GM21381 (cell line): ENCODE measurements at regions not wholly inside any gene's neighbourhood (a gene's known extent, or its start where the extent isn't known, plus 50 kb on each side); places are given as distances from the start of the nearest gene placed in this dataset.
"Not testable (repeated sequence)": the region's sequence is repeated elsewhere in the genome, so short reads cannot be mapped to it uniquely, and the experiment has no call there.

Experiments used
- ATAC-seq: cut with Tn5 transposase; IDR thresholded peaks from one replicate; pipeline ENCODE4 v1.9.1; 2021; ENCODE audit warnings: mild to moderate bottlenecking, moderate library complexity; ENCODE audit not compliant: unreplicated experiment

DNA sequence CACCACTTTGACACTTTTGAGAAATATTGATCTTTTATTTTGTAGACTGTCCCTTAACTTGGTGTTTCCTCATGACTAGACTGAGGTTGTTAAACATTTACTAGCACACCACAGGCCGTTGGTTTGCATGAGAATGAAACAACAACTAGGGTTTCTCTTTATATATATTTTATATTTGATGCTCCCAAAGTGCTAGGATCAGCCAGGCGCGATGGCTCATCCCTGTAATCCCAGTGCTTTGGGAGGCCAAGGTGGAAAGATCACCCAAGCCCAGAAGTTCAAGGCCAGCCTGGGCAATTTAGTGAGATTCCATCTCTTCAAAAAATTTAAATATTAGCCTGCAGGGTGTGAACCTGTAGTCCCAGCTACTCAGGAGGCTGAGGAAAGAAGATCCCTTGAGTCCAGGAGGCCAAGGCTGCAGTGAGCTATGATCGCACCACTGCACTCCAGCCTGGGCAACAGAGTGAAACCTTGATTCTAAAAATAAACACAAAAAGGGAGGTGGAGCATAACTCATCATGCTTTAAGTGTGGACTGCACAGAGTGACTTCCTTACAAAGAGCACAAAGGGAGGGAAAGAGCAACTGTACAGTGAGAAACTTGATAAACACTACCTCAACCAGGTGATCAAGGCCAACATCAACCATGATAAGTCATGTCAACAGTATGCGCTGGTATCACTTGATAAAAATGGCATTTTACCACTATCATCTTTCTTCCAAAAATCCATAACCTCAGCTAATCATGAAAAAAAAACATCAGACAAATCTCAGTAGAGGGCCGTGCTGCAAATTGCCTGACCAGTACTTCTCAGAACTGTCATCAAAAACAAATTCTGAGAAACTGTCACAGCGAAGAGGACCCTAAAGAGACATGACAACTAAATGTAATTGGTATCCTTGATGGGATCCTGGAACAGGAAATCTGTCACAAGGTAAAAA is 72.8 kb upstream of the ATF7IP2 start:
- ATAC-seq = peak; percentile 88

DNA sequence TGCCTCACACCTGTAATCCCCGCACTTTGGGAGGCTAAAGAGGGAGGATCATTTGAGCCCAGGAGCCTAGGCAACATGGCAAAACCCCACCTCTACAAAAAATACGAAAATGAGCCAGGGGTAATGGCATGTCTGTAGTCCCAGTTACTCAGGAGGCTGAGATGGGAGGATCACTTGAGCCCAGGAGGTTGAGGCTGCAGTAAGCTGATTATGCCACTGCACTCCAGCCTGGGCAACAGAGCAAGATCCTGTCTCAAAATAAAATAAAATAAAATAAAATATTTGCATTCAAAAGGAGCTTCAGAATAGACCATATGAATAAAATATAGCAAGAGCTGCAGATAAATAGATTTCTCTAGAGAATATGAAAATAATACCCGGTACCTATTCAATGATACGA is 71.5 kb upstream of the ATF7IP2 start:
- no peak for ATAC-seq

DNA sequence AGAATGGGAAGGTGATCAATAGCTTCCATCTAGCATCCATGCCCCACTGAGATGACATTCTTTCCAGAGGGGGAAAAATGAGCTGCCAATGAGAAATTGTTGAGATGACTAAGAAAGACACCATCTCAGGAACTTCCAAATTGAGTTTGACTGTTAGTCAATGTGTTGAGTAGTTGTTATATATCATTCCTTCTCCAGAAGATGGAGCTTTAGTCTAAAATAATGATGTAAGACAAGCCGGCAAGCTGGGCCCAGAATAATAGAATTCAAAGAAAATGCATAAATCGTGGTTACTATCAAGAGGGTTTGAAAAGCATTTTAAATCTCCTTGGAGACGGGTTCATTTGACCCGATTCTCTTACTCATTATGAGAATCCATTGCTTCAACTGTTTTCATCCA is 71.0 kb upstream of the ATF7IP2 start:
- ATAC-seq = no peak

DNA sequence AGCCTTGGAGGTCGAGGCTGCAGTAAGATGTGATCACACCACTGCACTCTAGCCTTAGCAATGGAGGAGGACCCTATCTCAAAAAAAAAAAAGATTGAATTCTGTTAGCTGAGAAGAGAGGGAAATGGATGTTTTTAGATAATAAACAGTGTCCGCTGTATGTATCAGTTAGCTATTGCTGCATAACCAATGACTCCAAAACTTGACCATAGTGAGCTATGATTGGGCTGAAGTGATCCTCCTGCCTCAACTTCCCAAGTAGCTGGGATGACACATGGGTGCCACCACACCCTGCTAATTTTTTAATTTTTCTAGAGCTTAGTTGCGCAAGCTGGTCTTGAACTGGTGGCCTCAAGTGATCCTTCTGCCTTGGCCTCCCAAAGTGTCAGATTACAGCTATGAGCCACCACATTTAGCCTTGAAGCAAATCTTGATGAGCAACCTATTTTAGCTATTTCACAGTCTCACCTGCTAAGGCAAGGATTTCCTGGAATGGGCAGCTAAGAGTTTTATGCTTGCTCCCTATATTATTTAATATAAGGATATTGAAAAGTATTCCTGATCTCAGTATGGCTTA is 68.3 kb upstream of the ATF7IP2 start:
- no peak for ATAC-seq

DNA sequence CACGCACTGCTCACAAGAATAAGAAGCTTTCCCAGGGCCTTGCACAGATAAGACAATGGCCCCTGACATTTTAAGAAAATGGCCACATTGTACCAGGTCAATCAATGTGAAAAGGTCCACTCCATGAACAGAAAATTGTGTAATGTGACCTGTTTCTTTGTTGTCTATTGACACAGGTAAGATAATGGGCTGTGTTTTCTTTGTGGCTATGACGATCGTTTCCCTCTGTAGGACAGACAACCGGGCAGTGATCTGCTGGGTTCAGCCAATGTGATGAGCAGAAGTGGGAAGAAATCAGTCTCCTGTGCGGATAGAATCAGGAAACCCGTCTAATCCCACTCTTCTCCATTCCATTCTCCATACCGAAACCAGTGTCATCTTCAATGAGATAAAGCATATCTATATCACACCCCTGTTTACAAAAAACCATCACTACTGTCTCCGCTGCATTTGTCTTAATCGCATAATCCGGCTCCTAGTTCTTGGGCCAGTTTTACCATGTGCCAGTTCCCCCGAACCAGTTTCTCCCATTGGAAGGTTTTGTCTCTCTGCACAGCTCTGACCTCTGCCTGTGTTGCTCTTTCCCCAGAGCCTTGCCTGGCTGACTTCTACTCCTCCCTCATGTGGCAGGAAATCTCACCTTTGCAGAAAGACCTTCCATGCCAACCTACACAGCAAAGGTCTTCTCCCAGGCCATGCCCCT is 66.9 kb upstream of the ATF7IP2 start:
- no peak for ATAC-seq

DNA sequence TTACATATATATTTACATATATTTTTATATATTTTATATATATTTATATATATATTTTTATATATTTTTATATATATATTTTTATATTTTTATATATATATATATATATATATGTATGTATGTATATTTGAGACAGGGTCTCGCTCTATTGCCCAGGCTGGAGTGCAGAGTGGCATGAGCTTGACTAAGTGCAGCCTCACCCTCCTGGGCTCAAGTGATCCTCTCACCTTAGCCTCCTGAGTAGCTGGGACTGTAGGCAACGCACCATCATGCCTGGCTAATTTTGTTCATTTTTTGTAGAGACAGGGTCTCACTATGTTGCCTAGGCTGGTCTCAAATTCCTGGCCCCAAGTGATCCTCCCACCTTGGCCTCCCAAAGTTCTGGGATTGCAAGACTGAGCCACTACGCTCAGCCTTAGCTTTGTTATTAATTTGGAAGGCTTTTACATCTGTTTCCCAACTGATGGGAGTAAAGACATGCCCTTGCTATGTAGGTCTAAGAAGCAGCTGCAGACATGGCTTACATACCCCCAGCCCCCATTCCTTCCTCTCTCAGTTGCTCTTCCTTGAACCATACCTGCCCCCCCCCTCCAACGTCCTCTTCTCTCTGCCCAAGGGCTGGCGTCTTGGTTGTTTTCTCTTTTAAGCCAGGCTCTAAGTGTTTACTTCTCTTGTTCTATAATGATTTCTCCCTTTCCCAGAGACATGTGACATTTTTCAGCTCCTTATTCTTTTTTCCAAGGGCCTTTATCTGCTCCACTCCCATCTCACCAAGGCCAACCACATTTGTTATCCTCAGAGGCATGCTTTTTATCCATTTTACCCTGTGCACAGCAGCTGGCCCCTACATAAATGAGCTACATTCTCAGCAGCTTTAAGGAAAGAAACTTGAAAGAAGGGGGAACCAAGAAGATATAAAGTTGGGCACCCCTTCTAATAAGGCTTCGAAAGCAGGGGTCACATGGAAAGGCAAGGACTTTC is 64.2 kb upstream of the ATF7IP2 start:
- no peak for ATAC-seq

DNA sequence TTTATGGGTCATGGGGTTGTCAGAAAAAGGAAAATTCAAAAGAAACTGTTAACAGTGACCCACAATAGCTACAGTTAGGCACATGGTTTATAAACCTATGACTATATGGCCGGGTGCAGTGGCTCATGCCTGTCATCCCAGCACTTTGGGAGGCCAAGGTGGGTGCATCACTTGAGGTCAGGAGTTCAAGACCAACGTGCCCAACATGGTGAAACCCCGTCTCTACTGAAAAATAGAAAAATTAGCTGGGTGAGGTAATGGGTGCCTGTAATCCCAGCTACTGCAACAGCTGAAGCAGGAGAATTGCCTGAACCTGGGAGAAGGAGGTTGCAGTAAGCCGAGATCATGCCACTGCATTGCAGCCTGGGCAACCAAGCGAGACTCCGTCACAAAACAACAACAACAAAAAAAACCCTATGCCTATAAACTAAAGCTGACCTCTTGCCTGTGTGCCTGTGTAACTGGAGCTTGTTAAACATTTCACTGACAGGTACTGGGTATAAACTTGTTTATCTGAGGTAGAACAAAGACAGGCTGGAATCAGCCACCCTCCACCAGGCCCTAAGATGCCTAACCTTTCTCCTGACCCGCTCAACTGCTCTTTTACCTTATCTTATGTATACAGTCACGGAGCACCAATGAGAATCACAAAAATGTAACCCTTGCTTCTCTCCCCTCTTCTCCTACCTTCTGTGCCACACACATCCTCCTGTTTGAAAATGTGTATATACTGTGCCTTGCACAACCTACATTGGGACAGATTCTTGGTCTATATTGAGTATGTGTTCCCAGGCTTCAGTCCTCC is 62.9 kb upstream of the ATF7IP2 start:
- no peak for ATAC-seq

DNA sequence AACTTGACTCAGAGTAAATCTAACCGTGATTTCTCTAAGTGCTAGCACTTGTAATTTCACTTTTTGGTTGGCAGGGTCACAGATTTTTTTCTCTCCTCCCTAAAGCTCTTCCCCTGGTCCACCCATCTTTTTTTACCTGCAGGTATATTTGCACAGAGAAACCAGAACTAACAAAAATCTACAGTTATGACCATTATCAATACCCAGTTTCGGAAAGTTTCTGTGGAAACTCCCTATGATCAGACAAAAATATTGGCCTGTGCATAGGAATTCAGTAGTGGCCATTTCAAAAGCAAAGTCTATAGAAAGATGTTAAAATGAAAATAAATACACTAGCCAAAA is 62.4 kb upstream of the ATF7IP2 start:
- ATAC-seq = no peak

DNA sequence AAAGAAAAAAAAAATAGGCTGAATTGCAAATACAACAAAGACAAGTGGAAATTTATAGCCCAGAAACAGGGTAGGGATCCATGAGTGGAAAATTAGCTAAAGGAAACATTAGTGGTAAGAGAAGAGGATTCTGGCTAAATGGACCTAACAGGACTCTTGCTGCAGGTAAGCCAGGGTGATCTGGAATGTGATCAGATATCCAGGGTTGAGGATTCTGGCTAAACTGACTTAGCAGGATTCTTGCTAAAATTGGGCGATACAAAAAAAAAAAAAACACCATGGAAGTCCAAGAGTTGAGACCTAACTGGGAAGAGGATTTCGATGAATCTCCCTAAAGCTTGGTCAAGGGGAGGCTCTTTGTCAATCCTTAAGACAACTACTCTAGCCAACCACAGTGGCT is 61.7 kb upstream of the ATF7IP2 start:
- ATAC-seq = no peak

DNA sequence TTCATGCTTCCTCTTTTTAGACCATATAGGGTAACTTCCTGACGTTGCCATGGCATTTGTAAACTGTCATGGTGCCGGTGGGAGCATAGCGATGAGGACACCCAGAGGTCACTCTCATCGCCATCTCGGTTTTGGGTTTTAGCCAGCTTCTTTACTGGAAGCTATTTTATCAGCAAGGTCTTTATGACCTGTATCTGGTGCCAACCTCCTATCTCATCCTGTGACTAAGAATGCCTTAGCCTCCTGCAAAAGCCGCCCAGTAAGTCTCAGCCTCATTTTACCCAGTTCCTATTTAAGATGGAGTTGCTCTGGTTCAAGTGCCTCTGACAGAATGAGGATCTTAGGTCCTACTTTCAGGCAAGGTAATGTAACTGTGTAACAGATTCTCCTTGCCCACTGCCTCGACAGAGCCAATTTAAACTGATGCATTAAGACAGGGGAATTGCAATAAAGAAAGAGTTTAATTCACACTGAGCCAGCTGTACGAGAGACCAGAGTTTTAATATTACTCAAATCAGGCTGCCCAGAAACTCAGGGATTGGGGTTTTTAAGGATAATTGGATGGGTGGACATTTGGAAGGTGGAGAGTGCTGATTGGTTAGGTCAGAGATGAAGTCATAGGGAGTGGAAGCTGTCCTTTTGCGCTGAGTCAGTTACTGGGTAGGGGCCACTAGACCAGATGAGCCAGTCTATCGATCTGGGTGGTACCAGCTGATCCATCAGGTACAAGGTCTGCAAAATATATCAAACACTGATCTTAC is 59.9 kb upstream of the ATF7IP2 start:
- no peak for ATAC-seq

DNA sequence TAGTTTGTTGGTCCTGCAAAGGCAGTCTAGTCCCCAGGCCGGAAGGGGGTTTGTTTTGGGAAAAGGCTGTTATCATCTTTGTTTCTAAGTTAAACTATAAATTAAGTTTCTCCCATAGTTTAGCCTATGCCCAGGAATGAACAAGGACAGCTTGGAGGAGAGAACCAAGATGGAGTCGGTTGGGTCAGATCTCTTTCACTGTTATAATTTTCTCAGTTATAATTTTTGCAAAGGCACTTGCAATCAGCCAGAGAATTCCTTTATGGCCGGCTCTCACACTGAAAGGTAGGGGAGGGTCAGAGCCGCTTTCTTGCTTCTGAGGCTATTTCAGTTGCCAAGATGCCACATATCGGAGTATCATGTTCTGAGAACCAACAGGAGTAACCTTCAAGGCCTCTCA is 59.2 kb upstream of the ATF7IP2 start:
- no peak for ATAC-seq

DNA sequence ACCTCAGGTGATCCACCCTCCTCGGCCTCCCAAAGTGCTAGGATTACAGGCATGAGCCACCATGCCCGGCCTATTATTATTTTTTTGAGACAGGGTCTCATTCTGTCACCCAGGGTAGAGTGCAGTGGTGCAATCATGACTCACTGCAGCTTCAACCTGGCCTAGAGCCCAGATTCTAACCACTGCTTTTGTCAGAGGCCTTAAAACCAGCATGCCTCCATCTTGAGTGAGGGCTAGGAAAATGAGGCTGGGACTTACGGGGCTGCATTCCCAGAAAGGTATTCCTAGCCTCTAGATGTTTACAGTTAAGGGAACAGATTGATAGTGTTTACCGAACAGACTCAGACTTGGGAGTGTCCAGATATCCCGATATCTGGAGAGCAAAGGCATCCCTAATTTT is 57.6 kb upstream of the ATF7IP2 start:
- ATAC-seq = not testable (repeated sequence)

DNA sequence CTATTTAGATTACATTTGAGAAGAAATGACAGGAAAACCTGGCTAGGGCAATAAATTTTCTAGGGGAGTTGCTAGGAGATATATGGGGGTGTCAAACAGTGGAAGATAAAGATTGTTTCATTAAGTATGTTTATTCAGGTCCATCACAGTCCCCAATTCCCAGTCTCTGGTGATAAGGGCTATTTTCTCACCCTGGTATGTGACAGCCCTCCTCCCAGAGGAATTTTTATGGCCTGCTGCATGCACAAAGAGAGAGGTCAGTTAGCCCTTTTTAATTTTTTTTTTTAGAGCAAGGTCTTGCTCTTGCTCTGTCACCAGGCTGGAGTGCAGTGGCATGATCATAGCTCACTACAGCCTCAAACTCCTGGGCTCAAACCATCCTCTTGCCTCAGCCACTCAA is 53.6 kb upstream of the ATF7IP2 start:
- ATAC-seq = no peak

DNA sequence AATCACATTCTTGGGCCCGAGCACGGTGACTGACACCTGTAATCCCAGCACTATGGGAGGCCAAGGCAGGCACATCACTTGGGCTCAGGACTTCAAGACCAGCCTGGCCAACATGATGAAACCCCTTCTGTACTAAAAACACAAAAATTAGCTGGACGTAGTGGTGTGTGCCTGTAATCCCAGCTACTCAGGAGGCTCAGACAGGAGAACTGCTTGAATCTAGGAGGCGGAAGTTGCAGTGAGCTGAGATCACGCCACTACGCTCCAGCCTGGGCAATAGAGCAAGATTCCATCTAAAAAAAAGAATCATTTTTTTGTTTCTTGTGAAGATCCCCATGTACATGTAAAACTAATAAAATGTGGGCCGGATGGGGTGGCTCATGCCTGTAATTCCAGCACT is 53.1 kb upstream of the ATF7IP2 start:
- ATAC-seq = no peak

DNA sequence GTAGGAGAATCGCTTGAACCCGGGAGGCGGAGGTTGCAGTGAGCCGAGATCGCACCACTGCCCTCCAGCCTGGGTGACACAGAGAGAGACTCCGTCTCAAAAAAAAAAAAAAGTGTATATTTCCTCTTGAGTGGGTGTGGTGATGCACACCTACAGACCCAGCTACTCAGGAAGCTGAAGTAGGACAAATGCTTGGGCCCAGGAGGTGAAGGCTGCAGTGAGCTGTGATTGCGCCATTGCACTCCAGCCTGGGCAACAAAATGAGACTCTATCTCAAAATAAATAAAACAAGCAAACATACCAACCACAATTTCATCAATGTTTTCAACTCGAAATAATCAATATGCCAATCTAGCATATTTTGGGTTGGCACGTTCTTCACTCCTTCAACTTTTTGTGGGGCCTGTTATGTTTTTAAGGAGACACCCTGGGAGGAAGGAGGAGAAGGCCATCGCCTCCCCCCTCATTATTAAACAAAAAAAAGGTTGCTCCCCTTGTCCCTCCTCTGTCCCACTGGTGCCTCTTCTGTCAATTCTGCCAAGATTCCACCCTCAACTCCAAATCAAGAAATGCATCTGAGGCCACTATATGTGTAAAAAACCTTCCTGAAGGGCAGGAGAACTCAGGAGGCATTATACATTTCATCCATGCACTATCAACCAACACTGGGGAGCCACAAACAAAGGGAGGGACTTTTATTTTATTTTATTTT is 52.4 kb upstream of the ATF7IP2 start:
- ATAC-seq = no peak

DNA sequence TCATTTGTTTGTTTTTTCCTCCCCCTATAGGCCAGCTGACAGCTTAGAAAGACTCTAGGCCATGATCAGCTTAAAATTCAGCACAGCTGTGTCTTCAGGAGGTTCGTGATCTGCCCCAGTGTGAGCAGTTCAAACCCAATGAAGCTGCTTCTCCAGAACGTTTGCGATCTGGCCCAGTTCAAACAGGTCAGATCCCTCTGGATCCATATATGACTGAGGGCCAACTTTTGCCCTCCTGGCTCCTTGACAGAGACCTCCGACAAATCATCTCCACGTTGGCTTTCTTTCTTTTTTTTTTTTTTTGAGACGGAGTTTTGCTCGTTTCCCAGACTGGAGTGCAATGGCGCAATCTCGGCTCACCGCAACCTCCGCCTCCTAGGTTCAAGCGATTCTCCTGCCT is 50.2 kb upstream of the ATF7IP2 start:
- ATAC-seq = no peak
